Transverse colon (tissue), 4 donors: ENCODE measurements at regions not wholly inside any gene's neighbourhood (a gene's known extent, or its start where the extent isn't known, plus 50 kb on each side); places are given as distances from the start of the nearest gene placed in this dataset.

ENCODE experiments used
- POLR2AphosphoS5 ChIP-seq, 3 donors: sonication (generic); formaldehyde crosslinking; IDR thresholded peaks; one replicate each; pipeline ENCODE4 v1.6.1; 2016; ENCODE audit warnings: antibody characterized with exemption in 3 of 3
- TF ChIP-seq, protein P1 (sequence below), 5 experiments: fragments of 200-600 bp in 3 of 5; fragments of 450-650 bp in 2 of 5; sonication (generic) in 3 of 5; IDR thresholded peaks; 1 replicate in 2 of 5; 2 replicates in 3 of 5; pipeline ENCODE4 v1.5.1; 2016 to 2017; ENCODE audit warnings: antibody characterized with exemption in 5 of 5, inconsistent platforms in 3 of 5, mild to moderate bottlenecking in 2 of 5, moderate library complexity in 1 of 5

DNA sequence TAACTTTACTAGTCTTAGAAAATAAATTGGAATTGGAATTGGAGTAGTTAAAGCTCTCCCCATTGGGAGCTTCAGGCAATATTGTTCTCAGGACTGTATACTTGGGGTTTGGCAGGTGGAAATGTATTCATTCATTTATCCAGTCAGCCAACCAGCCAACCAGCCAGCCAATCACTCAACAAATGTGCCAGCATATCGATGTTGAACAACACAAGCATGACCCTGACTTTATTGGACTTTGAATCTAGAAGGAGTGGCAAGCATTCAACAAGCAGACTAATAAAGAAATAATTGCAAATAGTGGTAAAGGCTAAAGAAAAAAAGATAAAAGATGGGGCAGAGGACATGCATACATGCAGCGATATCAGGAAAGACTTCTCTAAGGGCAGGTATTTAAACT is 55.5 kb upstream of the ZC3H11B start:
- TF ChIP-seq, protein P1, sequence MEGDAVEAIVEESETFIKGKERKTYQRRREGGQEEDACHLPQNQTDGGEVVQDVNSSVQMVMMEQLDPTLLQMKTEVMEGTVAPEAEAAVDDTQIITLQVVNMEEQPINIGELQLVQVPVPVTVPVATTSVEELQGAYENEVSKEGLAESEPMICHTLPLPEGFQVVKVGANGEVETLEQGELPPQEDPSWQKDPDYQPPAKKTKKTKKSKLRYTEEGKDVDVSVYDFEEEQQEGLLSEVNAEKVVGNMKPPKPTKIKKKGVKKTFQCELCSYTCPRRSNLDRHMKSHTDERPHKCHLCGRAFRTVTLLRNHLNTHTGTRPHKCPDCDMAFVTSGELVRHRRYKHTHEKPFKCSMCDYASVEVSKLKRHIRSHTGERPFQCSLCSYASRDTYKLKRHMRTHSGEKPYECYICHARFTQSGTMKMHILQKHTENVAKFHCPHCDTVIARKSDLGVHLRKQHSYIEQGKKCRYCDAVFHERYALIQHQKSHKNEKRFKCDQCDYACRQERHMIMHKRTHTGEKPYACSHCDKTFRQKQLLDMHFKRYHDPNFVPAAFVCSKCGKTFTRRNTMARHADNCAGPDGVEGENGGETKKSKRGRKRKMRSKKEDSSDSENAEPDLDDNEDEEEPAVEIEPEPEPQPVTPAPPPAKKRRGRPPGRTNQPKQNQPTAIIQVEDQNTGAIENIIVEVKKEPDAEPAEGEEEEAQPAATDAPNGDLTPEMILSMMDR (IDR thresholded peaks at IDR 0.05), result no peak
- no peak for TF ChIP-seq POLR2AphosphoS5 (IDR thresholded peaks at IDR 0.05)
